ENCODE measurements at regions not wholly inside any gene's neighbourhood (a gene's known extent, or its start where the extent isn't known, plus 50 kb on each side); places are given as distances from the start of the nearest gene placed in this dataset.

DNA sequence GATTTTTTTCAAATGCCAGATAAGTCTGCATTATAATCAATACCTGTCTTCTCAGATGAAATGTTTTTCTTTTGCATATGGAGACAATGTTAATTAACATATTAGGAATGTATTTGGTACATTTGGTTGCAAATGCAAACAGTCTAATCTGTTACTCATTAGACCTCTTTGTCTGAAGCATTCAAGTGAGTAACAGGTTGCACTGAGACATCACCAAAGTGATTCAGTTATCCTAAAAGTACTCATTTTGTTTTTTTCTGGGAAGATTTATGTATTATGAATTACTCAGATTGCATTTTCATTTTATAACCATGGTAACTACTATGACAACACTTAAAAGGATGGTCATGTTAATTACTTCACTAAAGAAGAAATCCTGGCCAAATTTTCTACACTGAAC is 513.6 kb downstream of the HTR7 start:
- FAIRE-seq = no peak

DNA sequence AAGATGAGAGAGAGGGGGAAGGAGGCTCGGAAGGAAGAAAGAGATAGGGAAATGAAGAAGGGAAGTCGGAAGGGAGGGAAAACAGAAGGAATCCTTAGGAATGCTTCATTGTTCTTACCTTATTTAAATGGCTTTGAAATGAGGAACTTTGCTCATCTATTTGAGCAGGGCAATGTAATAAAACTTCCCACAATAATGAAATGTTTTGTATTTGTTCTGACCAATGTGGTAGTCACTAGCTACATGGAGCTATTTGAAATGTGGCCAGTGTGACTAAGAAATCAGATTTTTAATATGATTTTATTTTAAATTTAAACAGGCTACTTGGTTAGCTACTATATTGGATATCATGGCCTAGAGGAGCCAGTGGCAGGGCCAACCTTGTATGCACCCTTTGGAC is 510.6 kb downstream of the HTR7 start:
- no peak for FAIRE-seq

DNA sequence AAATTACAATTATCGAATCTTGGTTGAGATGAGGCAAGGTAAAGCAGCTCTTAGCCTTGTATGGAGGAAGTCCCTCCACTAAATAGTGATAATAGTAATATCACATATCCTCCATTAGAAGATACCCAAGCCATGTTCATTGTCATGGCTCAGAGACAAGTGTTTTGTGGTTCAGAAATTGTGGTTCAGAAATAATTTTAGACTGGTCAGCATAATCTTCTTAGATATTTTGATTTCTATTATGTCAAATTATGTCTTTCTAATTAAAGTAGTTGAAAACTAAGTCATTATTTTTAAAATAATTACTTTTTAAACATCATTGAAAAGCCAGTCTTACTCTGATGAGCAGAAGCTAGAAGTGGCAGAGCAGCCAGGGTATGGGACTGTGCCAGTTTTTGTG is 507.7 kb downstream of the HTR7 start:
- no peak for FAIRE-seq

DNA sequence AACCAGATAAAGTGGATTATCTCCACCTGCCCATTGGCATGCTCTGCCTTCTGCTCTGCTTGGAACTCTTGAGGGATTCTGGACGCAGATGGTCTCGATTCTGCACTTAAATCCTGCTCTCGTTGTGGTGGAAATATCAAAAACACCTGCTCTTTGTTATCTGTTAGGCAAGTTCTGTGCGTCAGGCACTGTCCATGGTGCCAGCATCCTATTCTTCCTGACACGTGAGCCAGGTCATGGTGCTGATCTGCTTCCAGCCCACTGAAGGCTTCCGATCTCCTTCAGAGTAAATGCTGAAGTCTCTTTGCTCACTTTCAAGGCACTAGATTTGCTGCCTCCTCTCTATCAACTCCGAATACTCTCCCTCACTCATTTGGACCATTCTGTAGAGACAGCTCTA is 505.6 kb downstream of the HTR7 start:
- FAIRE-seq = no peak

DNA sequence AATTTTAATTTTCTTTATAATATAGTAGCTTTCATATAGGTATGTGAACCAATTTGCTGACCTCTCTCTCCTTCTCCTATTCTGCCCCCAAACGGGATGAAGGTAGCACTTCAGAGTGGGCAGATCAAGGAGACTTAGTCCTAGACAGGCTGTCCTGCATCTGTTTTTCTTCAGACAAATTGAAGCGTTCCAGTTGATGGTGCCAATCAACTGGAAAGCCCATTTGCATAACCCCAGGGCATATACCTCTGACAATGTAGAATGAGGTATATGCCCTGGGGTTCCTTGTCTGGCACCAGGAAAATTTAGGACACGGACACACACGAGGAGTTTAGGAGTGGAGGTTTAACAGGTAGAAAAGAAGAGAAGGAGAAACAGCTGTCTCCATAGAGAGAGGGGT is 502.9 kb downstream of the HTR7 start:
- FAIRE-seq = no peak

DNA sequence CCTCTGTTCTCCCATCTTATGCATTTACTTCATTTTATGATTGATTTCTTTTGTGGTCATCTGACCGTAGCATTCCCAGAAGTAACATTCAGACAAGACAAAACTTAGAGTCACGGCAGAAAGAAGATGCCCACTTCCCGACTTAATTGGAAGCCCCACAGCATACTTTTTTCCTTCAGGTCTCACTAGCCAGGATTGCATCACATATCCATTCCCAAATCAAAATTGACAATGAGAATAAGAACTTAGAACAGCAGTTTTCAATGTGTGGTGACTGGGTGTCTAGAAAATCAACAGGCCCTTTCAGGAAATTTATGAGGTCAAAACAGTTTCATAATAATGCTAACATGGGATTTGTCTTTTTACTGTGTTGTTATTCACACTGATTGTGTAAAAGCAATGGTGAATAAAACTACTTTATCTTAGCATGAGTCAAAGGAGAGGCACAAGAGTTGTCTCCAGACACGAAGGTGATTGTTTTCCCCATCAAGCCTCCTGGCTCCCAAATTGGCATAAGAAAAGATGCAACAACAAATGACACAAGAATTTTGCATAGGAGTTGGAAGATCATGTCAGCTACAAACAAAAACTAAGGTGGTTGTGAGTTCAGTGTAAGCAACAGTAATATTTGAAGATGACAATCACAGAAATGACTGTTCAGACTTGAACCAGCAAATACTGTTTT is 493.9 kb downstream of the HTR7 start:
- no peak for FAIRE-seq

DNA sequence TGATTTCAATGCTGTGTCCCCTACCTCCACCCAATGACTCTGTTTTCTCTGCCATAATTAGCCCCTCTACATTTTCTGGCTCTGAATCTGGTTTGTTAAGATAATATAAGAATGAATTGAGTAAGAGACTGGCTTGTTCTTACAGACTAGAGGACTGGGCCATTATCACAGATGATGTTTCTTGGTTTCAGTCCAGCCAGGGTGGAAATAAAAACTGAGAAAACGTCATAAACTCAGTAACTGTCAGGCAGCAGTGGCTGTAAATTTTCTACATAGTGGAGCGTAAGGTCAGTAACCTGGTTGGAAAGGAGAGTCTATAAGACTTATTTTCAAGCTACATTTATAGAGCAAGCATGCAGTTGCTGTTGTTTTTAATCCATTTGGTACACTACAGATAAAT is 485.4 kb downstream of the HTR7 start:
- no peak for FAIRE-seq

DNA sequence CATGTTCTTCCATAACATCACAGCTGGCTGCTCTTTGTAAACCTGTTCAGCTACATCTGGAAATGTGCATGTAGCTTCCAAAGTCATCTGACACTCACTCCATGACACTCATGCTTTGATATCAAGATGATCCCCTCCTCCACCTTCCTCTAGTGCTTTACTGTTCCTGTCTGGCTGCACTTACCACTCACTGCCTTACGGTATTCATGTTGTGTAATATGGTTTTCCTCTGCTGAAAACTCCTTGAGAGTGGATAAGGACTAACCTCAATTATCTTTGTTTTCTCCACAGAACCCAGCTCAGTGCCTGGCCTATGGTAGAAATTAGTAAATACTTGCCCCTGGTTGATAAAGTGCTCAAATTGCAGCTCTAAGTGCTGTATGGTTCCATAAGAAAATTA is 483.9 kb downstream of the HTR7 start:
- no peak for FAIRE-seq

DNA sequence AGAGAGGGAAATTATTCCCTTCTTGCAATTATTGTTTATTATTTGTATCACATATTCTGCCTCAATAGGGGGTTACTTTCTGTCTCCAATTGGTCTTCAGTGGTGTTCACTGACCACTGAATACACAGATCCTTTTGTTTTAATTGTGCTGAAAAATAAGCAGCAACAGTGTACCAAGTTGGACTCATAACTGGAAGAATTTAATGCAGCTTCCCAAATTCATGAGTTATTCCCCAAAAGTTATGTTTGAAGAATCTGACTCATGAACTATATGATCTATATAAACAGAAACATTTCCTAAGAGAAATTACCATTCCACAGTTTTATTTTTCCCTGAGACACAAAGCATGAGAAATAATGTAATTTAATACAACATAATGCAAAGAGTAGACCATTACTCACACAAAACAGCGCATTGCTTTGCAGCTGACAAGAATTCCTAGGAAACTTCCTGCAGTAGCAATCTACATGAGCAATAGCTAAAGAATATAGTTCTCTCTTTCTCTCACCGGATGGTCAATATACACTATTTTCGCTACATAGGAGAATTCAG is 479.2 kb downstream of the HTR7 start:
- FAIRE-seq = no peak

DNA sequence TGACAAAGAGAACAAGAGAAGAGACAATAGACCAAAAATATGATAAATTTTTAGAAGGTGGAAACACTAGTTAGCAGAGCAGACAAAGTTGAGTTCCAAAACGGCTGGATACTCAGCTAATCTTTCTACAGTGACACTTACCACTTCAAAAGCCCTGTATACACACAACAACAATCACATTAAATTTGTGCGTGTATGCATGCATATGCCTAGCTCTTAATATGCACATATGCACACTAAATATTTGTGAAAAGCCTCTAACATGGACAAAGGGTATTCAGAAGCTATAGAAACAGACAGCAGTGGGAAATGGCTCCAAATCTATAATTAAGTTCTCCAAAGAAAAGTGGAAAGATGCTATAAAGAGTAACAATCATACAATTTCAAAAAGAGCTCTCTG is 476.4 kb downstream of the HTR7 start:
- FAIRE-seq = no peak

DNA sequence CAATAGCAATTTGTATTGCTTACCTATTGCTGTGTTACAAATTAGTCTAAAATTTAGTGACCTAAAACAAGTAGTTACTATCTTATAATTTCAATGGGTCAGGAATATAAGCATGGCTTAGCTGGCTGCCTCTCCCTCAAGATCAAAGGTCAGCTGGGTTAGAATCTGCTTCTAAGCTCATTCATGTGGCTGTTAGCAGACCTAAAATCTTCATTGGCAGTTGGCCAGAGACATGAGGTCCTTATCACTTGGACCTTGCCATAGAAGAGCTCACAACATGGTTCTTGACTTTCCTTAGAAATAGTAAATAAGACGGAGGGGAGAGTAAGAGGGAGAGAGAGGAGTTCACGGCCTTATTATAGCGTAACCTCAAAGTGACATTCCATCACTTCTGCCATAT is 468.0 kb downstream of the HTR7 start:
- FAIRE-seq = no peak

DNA sequence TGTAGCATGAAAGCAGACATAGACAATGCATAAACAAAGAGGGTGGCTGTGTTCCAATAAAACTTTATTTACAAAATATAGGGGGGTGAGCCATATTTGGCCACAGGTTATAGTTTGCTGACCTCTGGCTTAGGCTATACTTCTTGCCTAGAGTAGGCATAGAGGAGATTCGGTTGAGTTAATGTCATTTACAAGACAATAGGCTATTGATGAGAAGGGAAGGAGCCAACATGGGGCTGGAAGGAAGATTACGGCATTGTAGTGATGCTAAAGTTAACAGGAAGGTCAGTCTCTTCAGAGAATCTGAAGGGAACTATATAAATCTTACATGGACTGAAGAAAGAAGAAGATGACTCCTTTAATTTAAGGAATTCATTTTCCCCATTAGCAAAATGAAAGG is 463.5 kb downstream of the HTR7 start:
- no peak for FAIRE-seq

DNA sequence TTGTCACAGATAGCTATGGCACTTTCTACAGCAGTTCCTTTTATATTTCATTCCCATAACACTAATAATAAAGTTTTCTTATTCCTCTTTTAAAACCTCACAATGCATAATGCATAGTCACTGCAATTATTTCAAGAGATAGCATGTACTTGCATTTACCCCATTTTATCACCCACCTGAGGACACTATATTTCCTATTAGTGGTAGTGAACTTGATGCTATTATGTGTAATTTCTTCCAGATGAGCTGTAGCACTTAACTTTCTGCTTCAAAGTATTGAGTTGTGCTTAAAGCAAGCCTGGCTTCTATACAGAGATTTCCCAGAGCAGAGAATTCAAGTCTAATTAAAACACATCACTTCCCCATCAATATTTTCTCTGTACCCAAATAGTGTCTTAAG is 461.1 kb downstream of the HTR7 start:
- no peak for FAIRE-seq

DNA sequence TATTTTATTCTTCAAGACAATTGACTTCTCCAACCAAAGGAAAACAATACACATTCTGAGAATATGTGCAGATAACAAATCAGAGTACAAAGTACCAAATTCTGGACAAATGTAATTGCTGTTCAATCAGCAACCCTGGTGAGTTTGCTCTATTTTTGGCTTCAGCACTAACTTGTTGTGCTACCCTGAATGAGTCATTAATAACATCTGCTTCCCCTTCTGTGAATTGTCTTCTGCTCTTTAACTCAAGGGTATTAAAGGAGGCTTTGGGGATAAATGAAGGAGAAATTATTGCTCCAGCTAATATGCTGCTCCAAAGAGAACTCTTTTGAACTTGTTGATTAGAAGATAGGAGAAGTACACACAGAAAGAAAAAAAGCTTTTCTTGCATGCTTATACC is 459.3 kb downstream of the HTR7 start:
- FAIRE-seq = no peak

DNA sequence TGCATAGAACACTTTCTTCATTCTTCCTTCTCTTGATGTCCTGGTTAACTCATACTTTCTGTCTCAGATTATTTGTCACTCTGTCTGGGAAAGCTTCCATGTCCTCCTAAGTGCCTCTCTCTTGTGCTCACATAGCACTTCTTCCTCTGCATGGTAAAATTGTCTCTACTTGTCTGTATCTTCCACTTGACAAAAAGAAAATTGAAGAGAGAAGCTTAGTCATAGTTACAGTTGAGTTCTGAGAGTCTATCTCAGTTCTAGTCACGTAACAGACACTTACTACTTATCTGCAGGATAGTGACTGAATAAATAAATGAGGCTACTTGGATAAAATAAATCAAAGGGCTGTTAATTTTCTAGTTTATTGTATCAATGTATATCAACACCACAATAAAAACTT is 458.1 kb downstream of the HTR7 start:
- FAIRE-seq = no peak

DNA sequence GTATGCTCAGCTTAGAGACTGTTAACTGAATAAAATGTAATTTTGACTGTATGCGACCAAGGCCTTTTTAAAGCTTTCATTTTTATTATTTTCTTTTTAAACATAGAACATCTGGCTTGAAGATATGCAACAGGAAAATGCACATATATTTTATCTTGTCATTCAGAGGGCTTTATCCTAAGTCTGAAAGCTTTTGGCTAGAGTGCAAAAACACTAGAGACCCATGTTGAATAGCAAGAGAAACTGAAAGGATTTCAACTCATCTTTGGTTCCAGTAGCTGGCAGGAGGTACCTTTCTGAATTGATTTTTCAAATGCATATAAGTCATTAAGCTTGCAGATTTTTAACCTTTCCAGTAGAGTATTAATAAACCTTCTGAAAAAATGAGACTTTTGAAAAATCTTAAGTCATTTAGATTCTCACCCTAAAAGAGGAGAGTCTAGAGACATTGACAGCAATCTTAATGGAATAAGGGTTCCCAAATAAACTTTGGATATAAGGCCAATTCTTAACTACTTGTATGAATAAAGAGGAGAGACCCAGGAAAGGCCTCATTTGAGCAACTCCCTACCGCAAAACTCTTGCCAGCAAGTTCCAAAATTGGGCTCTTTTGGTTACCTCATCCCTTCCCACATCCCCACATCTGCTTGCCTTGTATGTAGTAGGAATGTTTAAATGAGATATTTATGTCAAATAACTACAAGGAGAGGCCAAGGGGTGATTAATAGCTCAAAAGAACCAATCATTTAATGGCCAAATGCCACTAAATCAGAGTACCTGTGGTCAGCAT is 454.4 kb downstream of the HTR7 start:
- no peak for FAIRE-seq

DNA sequence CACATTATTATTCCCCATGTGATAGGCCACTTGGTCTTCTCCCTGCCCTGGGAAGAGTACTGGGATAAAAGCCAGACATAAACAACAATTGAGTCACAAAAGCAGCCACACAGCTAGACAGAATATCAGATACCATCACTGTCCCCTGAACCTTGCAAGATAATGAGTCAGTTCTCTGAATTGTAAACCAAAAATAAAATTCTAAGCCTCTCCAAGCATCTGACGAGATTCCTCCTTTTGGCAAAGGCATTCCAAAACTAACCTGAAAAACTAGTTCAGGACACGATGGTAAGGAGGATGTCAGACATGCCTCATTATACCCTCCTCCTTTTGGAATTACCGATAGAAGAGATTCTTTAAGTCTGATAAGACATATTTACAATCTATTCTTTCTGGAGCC is 450.7 kb downstream of the HTR7 start:
- no peak for FAIRE-seq

DNA sequence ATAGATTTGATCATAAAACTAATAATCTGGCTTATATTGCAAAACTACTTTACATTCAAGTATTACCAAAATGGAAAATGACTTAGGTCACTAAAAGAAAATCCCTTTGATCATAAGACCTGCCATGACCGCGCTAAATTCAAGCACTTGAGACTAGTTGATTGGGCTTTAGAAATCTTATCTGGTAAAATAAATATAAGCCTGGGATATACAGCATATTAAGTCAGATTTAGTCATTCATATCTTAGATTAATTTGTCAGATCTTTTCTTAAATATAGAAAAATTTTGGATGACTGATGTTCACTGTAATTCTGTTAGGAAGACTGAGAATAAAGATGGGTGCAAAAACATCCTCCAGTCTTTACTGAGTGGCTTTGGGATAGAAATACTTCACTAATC is 450.0 kb downstream of the HTR7 start:
- no peak for FAIRE-seq

DNA sequence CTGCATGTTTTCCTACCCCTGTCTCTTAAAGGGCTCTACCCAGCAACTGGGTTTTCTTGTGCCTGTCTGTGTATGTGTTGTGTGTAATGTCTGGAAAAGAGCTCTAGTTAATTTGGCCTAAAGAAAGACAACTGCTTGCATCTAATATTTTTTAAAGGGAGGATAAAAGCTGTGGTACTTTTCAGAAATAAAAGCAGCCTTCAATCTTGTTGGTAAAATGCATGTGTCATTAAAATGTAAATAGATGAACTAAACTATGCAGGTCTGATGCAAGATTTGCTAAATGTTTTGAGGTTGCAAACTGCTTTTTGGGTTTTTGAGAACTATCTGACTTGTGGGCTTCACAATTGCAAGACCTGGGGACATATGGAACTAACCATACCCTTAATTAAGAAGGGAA is 445.3 kb downstream of the HTR7 start:
- FAIRE-seq = no peak

DNA sequence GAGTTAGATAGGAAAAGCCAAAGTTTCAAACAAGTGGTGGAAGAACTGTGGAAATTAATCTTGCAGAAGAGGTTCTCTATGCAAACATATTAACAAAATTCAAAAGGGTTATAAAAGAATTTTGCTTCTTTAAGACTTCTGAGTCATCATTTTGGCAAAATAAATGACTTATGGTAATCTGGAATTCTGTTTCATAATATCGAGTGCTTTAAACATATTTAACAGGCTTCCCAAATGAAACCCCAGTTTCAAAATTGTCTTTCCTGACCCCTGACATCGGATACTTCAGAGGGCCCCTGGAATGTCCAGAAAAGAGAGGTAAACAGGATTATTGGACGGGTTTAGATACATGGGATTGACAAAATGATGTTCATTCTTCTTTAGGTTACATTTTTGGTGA is 444.6 kb downstream of the HTR7 start:
- FAIRE-seq = no peak

DNA sequence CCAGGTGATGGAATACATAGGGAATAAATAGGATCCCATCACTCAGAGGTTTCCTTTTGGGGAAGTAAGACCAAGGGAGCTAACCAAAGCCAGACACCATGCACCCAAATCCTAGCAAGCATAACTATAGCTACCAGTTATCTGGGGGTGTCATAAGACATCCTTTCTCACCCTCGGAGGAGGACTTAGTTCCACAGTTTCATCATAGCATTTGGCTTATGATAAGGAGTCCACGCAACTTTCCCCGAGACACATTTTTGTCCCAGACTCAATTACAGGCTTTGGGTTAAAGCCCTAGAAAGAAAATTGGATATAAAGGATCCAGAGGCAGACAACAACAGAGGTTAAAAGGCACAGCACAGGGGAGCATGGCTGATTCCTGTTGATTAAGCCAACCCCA is 442.9 kb downstream of the HTR7 start:
- no peak for FAIRE-seq

DNA sequence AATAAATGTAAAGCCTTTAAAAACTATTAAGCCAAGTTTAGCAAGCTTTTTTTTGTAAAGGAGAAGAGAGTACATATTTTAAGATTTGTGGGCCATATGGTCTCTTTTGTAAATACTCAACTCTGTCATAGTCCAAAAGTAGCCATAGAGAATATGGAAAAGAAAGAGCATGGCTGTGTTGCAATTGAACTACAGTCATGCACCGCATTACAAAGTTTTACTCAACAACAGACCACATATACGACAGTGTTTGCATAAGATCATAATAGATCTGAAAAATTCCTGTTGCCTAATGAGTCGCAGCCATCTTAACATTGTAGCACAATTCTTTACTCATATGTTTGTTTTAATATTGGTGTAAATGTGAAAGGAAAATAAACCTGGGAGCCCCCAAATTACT is 440.8 kb downstream of the HTR7 start:
- no peak for FAIRE-seq

DNA sequence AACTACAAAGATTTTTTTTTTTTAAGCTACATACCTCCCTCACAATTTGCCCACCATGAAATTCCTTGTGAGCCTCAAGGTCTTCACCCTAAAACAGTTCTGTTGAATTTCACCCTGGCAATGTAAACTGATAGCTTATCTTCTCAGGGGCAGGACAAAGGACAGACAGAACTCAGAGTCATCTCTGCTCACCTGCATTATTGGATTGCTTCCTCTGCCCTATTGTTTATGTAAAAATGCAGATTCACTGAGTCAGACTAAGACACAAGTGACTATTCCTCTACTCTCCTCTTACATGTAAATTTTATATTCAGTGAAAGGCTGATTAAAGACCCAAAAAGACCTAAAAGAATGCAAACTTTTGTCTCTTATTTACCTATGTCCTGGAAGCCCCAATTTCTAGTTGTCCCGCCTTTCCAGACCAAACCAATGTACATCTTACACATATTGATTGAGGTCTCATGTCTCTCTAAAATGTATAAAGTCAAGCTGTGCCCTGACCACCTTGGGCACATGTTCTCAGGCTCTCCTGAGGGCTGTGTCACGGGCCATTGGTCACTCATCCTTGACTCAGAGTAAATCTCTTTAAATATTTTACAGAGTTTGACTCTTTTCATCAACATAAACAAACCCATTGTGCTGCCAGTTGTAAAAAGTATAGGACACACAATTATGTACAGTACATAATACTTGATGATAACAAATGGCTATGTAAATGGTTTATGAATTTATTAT is 440.2 kb downstream of the HTR7 start:
- FAIRE-seq = no peak

Measured in endometrium (tissue), 2 donors.